Amniotic epithelial cell (primary cell): ENCODE measurements at regions not wholly inside any gene's neighbourhood (a gene's known extent, or its start where the extent isn't known, plus 50 kb on each side); places are given as distances from the start of the nearest gene placed in this dataset.

Source experiments
- DNase-seq: peaks from one replicate; pipeline ENCODE4 v3.0.0-alpha.2; 2010; ENCODE audit warnings: low read depth

DNA sequence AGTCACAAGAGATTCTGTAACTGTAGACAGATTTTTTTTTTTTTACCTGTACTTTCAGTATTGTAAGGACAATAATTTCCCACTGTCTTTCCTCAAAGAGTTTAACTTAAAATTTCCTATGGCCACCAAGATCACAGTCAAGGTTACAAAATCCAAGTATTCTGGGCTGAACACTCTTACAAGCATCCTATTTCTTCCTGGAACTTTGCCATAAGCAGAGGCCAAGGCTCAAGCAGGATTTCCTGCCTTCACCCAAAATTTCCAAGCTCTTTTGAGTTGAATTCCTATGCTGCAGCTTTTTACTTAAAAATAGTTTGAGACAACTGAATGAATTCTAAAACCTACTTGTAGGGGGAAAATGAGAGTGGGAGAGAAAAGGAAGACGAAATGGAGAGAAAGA, 299.4 kb downstream of the ZNF516 start:
- DNase-seq = no peak

DNA sequence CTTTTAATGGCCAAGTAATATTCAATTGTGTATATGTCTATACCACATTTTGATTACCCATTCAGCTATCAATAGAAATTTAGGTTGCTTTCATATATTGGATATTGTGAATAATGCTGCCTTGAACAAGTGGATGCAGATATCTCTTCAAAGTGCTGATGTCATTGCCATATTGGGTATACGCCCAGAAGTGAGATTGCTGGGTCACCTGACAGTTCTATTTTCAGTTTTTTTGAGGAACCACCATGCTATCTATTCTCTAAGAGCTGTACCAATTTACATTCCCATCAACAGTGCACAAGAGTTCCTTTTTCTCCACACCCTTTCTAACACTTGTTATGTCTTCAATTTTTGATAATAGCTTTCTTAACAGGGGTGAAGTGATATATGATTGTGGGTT, 306.9 kb downstream of the ZNF516 start:
- no peak for DNase-seq

DNA sequence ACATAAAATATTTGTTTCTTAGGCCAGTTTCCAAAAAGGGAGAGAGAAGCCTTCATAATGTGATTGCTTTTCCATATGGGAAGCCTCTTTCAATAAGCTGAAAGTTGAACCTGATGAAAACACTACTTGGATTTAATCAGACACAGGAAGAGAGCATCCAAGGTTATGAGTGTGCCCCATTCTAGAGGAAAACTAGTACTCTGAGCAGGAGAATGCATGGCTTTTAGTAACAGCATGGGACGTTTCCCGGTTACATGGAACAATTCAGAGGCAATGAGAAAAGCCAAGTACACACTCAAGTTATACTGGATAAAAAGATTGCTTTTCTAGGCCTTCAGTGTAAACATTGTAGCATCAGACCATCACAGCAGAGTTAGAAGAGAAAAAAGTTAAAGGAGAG, 315.8 kb downstream of the ZNF516 start:
- no peak for DNase-seq

DNA sequence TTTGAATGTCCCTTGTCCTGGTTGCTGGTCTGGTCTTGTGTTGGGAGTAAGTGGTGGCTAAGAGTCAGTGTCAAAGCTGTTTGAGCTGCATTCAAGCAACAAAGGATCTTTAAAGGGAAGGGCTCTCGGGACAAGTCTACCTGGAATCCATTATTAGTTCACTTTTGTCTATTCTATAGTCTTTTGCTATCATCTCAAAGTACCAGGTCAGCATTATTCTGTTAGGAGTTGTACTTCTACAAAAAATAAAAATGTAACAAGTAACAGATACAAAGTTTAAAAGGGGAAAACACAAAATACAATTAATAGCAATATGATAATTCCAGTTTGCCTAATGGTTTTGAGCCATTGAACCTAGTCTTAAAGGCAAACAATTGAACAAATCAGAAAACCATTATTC, 317.9 kb downstream of the ZNF516 start:
- DNase-seq = no peak

DNA sequence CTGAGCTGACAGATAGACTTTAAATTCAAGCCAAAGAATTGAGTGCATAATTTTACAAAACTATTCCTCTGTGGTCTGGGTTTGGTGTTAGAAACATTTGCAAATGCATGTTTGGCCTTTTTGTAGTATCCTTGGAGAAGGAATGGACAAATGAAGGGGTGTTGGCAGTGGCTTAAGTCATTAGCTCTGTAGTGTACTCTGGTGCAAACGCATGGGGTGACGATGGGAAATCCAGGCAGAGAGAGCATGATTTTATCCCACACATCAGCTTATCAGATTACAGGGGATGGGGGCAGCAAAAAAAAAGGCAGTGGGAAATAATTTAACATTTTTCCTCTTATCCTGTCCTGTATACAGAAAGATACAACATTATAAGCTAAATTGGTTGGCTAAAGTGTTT, 320.6 kb downstream of the ZNF516 start:
- no peak for DNase-seq

DNA sequence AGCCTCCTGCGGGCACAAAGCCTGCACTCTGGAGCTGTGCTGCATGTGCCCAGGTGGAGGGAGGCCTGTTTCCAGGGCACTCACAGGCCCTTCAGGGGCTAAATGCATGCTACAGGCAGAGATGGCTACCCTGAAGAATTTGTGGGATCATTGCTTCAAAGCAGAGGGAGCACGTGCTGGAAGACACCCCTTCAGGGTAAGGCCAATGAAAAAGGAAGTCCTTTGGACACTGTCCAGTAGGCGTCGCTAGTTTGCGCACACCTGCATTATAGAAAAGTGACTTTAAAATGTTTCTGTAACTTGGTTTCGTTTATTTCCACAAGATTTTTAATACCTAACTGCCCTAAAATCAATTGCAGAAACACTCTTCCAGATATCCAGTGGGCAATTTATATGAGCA, 325.3 kb downstream of the ZNF516 start:
- DNase-seq = no peak

DNA sequence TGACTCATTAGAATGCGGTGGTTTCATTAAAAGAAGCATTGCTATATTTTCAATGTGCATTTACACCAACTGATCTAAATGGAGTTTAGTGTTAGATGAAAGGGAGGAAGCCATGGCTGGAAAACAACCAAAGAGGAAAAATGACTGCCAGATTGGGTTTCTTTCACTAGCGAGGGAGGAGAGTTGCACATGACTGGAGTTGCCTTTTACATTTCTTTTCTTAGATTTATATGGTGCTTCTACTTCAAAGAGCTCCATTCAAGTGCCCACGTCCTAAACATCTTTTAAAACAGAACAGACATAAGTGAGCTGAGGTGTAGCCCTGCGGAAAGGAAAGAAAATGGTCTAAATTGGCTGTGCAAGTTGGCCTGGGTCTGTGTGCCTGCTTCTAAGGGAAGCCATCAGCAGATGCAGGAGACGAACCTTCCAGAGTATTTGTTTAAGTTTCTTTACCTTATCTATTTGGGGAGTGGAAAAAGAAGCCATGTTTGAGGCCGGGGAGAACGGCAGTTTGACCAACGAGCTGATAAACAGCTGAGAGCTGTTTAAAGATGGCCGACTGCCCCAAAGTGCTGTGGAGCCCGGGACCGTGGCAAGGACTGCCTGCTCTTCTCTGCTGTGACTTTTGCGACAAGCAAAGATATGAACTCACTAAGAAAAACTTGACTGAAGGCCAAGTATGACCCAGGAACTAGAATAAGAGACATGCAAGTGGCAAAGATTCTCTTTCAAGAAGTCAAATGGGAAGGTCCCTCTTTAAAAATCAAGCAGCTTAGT, 327.0 kb downstream of the ZNF516 start:
- no peak for DNase-seq

DNA sequence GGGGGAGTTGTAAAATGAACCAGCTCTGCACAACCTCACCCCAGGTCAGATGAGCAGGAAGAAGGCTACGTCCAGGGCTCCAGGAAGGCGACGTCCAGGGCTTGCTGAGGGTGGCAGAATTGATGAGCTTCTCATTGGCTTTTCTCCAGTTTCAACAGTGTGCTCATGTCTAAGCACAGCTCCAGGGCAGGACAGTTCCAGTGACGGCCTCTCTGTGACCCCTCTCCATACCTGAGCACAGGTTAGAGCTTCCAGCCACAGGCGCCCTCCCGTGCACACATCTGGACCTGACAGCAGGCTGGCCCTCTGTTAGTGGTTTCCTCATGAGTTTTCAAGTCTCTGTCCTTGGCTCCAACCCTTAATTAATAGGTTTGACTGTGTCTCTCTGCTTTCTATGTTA, 327.6 kb downstream of the ZNF516 start:
- DNase-seq = no peak

DNA sequence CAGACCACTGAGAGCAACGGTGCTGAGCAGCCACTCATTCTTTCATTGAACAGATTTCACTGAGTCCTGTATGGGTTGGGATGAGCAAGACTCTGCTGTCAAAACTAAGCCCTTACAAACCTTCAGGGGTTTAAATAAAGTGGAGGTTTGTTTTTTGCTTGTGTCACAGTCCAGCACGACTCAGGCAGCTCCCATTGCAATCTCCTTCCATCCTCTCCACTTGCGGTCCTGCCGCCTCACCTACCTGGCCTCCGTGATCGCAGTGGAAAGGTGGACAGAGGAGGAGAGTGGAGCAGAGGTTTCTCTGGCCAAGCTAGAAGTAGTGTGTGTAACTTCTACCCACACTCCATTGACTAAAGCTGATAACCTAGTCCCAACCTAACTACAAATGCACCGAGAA, 332.2 kb downstream of the ZNF516 start:
- DNase-seq = no peak

DNA sequence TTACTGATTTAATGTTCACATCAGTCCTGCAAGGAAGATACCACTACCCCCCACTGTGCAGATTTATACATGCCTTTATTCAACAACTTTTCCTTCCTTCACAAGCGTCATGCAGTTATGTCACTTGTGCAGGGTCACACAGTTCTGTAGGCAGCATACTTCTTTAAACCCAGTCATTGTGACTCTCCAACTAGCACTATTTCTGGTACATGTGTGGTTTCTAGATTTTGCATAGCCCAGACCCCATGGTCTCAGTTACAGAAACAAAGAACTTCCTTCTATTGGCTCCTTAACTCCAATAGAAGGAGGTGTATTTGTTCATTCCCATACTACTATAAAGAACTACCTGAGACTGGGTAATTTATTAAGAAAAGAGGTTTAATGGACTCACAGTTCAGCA, 333.1 kb downstream of the ZNF516 start:
- DNase-seq = no peak

DNA sequence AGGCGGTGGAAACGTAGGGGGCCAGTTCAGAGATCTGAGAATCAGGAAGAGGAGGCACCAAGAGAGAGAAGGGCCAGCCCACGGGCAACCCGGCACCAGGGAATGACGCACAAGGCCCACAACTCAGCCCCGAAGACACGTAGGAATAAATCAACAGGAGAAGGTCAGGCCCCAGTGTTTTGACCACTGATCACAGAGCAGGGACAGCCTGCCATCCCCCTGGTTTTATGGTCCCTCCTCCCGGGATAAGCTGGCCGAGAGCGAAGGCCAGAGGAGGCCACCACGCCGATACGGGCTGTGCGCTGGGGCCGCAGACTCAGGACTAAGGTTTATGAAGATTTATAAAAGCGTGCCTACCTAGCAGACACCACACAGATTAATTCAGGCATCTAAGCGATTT, 341.4 kb downstream of the ZNF516 start:
- no peak for DNase-seq

DNA sequence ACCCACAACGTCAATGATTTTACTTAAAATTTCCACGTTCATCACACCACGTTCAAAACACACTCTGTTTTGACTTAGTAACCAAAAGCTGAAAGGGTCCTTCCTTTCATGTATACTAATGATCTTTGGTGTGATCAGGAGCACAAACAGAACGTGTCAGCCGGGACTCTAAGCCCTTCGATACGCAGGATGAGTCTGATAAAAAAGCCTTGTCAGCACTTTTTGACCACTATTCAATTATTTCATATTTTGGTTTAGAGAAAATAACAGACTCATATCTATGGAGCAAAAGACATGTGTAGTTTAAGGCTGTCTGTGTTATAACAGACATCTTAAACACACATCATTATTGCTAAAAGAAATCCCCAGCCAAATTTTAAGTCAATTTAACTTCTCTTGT, 345.3 kb downstream of the ZNF516 start:
- no peak for DNase-seq

DNA sequence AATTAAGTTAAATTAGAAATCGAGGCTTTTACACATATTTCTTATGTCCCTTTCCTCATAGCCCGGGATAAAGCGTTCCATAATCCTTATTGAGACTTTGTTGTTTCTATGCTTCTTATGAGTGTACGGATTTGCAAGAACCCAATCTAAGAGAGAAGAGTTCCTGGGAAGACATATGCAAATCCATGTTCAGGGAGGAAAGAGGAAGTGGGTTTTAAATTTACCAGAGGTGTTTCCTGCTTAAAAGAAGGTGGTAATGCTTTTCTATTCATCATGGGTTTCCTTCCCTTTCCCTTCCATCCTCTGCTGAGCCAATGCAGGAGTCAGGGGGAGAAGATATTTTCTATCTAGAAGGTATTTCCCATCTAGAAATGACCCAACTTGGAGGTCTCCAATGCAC, 345.8 kb downstream of the ZNF516 start:
- no peak for DNase-seq

DNA sequence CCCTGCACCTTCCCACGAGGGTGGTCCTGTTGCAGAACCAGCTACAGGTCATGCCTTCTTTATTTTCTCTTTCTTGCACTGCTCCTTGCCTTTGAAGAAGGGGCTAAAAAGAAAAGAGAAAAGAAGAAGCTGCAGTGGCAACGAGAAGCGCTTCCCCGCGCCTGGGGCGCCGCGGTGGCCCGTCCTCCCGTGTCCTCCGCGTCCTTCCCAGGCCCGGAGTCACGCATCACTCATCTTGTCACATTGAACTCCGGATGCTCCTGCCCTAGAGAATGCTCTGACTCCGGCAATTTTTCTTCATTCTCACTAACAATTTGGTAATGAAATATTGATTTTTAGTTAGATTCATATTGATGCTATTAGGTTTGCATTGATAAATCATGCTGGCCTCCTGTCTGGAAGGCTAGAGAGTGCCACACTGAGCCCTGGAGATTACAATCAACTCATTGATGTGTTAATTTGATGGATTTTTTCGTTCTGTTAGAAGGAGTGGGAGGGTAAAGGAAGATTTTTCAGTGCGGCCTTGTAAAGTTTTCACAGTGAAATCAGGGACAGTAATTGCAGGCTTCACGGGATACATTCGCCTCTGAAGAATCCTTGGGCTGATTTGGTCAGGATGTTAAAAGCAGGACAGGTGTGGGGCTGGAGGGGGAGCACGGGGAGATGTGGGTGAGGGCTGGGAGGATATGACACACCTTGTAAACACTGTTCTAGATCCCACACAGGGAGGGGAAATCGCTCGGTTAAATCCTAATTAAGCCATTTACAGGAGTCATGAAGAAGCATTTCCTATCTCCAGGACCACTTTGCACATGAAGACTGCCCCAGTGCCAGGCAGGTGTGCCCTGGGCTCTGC, 349.3 kb downstream of the ZNF516 start:
- DNase-seq = no peak

DNA sequence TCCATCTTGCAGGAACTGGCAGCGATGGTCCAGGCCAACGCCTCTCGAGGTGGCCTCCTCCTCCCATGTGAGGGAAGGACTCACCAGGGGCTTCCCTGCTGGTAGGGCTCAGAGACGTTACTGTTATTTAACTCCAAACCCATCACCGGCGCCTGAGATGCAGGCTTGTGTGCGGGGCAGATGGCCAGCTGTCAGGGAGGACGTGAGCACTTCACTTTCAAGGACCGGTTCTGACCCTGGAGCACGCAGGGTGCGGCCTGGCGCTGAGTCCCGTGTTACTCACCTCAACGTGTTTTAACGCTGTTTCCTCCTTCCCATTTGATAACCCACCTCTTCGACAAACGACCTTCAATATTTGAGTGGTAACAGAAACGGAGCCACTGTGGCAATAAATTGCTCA, 350.2 kb downstream of the ZNF516 start:
- DNase-seq = no peak

DNA sequence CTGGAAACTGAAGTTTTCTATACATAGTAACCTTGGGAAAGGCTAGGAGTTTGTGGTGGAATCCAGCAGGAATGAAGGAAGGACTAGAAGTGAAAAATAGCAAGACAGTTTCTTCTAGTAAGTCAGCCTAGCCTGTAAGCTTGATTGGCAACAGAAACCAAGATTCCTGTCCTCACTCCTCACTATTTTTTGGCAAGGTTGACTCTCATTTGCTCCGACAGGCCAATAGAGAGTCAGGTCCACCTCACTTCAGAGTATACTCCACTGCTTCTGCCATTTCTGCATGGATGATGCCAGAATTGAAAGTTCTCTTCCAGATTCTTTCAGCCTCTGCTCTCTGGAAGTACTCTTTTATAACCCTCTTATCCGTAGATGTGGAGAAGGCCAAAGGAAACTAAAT, 352.4 kb downstream of the ZNF516 start:
- DNase-seq = no peak

DNA sequence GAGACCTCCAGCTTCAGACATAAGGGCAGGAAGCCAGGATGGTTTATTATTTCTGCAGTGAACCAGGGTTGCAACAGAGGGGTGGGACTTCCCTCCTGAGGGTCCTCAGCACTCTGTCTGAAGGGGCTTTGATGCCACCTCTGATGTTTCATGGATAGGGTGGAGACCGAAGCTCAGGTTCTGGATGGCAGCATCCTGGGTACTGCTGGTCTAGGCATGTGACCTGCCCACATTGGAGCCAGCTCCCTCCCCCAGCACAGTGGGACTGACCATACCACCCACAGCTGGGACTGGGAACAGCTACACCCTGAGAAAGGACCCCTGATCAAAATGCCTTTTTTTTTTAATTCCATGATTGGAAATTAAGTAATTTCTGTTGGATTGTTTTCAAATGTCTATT, 355.2 kb downstream of the ZNF516 start:
- DNase-seq = no peak

DNA sequence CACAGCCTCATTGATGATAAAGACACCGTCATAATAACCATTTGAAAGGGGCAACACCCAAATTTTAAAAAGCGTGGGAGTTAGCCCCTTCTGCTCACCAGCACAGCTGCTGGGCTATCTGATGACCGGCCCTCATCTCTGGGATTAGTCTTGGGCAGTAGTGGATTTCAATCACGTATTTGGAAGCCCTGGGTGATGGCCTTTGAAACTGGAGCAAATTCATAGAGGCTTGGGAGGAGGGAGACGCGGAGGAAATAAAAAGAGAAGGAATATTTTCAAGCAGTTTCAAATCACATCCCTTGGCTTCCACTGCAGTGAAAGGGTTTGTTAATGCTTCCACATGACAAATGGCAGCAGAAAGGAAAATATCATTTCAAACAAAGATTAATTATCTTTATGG, 357.8 kb downstream of the ZNF516 start:
- DNase-seq = no peak

DNA sequence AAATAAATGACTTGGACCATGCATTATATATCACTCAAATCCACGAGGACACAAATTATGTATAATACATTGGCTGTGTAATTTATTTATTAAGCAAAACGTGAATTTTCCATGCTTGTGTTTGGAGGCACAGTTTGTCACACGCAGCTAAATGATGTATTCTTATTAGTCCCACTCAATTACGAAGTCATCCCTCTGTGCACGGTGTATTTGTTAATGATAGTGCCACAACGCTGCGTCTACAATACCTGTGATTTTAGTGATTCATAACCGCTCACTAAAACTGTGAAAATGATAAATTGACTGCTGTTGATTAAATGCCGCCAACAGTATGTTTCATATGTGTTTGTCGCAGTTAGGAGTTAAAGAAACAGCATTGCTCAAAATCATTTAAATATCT, 358.3 kb downstream of the ZNF516 start:
- no peak for DNase-seq

DNA sequence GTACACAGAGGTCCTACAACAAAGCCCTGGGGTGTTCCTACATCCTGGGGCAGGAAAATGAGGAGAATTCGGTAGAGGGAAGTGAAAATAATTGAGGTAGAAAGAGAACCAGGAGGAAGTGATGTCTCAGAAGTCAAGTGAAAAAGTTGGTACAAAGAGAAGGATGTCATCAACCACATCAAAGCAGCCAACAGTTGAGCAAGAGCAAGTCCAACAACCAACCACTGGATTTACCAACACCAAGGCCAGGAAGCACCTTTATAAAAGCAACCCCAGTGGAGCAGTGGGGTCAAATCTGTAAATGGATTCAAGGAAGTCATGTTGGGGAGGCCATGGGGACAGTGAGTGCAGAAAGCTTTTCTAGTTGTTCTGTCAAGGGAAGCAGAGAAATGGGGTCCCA, 360.4 kb downstream of the ZNF516 start:
- no peak for DNase-seq

DNA sequence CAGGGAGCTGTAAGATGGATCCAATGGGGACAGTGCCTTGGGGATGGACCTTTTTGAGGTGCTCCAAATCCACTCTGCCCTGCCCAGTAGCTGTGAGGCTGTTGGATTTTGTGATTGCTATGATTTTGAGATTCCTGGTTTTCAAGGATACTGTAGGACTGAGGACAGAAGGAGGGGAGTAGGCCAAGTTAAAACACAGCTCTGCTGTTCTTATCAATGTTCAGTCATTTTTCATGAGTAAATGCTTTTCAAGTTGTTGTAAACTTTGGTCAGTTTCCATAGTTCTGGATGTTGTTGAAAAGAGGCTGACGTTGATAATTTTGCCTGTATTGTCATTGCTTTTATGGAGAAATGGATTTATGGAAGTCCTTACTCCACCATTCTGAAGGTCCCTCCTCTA, 361.2 kb downstream of the ZNF516 start:
- no peak for DNase-seq

DNA sequence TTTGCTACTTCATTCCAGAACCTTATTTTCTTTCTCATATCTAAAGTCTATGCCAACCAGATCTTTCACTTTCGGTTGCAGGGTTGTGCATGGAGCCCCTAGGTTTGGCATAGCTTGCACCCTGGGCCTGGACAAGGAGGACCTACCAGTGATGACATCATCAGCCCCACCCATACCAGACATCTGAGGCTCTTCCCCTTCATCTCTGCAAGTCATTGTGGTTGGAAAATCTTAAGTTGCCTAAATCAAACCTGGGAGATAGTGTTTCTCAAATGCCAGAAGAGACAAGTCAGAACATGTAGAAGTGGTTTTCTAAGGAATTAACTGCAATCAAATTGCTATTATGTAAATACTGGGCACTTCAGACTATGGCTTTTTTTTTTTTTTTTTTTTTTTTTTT, 363.3 kb downstream of the ZNF516 start:
- DNase-seq = no peak

DNA sequence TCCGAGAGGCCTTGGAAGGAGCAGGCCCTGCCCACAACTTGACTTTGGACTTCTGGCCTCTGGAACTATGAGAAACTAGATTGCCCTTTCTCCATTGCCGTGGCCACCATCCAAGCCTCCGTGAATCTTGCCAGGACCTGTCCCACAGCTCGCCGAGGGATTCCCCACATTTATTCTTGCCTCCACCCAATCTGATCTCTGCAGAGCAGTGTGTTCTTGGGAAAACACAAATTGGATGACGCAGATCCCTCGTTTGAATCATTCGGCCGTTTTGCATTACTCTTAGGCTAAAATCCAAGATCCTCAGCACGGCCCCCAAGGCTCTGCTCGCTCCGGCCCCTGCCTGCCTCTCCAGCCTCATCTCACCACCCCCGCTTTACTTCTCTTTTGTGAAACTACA, 364.2 kb downstream of the ZNF516 start:
- no peak for DNase-seq

DNA sequence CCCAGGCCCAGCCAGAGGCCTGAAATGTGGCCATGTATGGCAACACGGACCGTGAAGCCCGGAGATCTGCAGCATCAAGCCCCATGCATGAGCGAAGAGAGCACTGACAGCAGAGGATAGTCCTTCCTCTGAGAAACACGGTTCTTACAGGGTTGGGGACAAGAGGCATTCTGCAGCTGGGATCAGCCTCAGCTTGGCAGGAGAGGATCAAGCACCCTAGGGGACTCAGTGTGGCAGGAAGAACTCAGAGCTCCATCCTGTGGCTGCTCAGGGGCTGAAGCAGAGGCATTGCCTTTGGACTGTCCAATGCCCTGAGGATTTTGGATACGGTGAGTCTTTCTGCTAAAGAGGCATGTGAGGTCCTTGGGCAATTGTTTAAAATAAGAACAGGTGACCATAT, 368.7 kb downstream of the ZNF516 start:
- no peak for DNase-seq
